HG03066 (cell line): ENCODE measurements at regions not wholly inside any gene's neighbourhood (a gene's known extent, or its start where the extent isn't known, plus 50 kb on each side); places are given as distances from the start of the nearest gene placed in this dataset.
"Not testable (repeated sequence)": the region's sequence is repeated elsewhere in the genome, so short reads cannot be mapped to it uniquely, and the experiment has no call there.

ENCODE experiments used
- ATAC-seq: cut with Tn5 transposase; IDR thresholded peaks from one replicate; pipeline ENCODE4 v1.9.1; 2021; ENCODE audit warnings: low read depth; ENCODE audit not compliant: unreplicated experiment

DNA sequence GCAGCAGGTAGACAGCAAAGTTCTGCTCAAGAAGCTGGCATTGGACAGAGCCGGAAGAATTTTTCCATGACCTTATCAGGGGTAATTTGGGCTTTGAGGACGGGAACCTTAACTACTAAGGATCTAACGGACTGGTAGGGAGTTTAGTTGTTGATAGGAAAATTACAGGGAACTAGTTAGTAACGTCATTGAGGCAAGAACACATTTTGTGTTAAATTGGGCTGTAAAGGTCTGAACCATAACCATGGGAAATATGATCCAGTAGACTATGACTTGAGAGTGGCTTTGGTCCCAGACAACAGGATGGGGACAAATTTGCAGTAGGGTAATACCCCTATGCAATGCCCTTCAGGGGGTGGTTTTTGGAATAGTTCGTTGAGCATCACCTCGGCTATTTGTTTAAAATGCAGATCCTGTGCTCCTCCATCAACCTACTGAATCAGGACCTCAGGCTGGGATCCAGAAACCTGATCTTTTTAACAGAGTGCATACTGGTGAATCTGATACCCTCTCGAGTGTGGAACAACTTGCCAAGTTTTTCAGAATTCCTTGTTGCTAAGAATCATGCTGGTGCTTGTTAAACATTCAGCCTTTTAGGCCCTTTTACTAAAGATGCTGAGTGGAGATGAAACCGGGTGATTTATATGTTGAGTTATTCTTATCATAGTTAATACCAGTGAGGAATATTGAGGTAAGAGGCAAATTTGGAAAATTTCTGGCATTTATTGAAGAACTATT lies 255.1 kb downstream of the MAP2K6 start:
- no peak for ATAC-seq

DNA sequence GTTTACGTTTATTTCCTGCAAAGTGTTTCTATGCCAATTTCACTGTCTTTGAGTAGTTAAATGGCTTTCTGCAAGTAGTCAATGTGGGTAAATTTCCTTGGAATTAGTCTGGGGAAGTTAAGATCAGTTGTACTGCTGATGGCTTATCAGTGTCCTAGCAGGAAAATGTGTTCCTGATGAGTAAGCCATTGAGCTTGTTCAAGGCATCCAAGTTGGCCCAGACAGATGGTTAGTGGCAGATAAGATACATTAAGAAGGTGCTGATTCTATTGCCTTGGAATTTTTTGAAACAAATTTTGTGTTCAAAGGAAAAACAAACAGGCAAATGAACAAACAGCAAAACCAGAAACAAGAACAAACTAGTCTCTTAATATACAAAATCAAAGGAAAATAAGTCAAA lies 258.4 kb downstream of the MAP2K6 start:
- no peak for ATAC-seq

DNA sequence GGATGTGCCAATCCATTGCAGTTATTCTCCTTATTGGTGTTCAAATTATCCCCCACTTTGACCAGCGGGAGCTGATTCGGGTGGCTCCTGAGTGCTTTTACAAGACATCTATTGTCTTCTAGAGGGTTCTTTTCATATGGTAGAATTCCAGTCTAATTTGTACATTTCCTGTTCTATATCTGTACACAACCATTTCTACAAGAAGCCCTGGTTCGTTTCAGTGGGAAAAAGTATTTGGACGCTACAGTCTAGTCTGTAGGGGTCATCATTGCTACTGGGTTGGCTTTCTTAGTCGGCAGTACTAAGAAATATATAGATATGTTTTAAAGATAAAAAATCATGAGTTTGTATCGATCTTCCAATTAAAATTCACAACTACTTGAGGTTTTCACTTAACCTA lies 262.6 kb downstream of the MAP2K6 start:
- no peak for ATAC-seq

DNA sequence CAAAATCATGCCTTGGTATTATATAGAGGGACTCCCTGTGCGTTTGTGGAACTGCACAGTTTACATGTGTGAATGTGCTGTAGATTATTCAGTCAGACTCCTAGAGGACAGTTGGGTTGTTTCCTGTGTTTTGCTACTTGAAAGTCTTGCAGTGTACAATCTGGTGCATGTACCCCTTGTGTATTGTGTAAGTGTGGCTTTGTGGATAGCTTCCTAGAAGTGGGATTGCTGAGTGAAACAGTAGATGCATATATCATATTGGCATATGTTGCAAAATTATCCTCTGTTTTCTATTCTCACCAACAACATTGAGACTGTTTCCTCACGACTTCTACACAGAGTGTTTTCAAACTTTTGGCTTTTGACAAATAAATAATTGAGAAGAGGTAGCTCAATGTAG lies 263.7 kb downstream of the MAP2K6 start:
- ATAC-seq = no peak

DNA sequence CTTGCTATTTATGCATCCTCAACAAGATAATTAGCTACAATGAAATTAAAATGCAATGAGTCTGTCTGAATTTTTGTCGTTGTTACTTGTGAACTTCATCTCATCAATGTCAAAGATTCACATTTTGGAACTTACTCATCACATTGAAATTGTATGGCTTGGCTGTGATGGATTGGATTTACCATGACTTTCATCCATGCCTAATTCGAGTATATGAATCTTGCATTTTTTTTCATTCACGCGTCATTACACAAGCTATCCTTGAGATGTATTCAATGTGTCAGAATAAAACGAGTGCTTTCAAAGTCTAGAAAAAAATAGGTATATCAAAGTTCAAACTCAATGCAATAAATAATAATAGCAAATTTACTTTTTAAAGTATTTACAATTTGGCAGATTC lies 265.3 kb downstream of the MAP2K6 start:
- no peak for ATAC-seq

DNA sequence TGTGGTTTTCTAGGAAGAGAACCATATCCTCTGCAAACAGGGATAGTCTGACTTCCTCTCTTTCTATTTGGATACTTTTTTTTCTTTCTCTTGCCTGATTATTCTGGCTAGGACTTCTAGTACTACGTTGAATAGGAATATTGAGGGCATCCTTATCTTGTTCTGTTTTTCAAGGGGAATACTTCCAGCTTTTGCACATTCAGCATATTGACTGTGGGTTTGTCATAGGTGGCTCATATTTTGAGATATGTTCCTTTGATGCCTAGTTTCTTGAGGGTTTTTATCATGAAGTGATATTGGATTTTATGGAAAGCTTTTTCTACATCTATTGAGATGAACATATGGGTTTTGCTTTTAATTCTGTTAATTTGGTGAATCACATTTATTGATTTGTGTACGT lies 269.8 kb downstream of the MAP2K6 start:
- ATAC-seq = no peak

DNA sequence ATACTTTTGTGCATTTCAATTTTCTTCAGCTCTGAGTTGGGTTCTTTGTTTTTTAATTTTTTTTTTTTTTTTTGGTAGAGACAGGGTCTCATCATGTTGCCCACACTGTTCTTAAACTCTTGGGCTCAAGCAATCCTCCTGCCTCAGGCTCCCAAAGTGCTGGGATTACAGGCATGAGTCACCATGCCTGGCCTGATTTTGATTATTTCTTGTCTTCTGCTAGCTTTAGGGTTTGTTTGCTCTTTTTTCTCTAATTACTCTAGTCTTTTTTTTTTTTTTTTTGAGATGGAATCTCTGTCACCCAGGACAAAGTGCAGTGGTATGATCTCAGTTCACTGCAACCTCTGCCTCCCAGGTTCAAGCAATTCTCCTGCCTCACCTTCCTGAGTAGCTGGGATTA lies 270.7 kb downstream of the MAP2K6 start:
- not testable (repeated sequence) for ATAC-seq

DNA sequence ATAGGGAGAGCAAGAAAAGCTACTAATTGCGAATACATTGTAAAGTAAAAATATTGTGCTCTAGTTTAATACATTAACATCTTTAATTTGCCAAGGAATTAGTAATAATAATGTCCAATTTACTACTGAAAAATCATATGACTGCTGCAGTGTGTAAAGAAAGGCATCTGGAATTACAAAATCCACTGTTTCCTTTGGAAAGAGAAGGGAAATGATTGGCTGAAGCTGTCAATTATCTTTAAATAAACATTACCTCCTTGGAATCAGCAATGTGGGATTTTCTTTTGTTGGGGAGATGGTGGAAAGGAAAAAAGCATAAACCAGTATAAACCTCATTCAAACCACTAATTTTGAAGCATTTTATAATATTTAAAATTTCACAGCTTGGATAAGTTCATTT lies 276.0 kb downstream of the MAP2K6 start:
- no peak for ATAC-seq

DNA sequence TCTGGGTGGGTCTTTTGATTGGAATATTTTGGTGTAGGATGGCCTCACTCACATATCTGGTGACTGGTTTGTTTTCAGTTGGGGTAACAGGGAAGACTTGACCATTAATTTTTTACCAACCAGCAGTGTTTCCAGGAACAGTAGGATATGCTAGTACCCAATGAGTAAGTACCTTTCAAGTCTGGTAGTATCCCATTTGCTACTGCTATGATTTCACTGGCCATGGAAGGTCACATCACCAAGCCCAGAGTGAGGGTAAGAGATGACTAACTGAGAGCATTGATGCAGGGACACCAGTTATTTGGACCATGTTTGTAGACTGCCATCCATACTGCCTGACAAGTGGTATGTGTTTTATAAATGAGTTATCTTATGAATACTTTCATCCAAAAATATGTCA lies 277.7 kb downstream of the MAP2K6 start:
- no peak for ATAC-seq

DNA sequence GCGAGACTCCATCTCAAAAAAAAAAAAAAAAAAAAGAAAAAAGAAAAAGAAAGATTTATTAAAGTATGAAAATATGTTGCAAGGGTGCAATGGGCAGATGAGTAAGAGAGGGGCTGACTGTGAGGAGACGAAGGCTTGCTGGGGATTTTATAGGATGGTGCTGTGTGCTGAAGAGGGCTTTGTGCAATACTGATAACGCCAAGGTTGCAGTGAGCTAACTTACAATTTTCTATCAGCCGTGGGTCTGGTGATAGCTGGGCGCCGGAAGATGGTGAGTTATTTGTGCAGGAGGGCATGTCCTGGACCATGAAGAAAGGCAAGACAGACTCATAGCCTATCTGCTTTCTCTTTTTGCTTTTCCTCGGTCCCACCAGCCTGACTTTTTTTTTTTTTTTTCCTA lies 281.1 kb downstream of the MAP2K6 start:
- no peak for ATAC-seq

DNA sequence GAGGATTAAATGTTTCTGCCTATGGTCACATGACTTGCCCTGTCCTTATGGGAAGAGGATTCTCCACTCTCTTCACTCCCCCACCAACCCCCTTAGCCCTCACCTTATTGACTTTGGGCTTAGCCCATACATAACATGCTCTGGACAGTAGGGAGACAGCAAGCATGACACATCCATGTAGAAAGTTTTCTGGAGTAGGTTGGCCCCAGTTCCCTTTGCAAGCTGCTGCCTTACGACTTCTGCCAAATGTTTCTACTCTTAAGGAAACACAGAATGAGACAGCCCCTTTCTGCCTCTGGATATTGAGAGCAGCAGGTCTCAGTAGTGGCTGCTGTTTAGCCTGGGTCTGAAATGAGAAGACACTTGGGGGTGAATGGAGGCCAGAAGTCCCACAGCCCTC lies 282.2 kb downstream of the MAP2K6 start:
- no peak for ATAC-seq

DNA sequence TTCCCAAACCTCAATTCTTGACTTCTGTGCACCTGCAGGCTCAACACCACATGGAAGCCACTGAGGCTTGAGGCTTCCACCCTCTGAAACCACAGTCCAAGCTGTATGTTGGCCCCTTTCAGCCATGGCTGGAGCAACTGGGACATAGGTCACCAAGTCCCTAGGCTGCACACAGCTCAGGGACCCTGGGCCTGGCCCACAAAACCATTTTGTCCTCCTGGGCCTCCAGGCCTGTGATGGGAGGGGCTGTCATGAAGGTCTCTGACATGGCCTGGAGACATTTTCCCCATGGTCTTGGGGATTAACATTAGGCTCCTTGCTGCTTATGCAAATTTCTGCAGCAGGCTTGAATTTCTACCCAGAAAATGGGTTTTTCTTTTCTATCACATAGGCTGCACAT lies 283.9 kb downstream of the MAP2K6 start:
- ATAC-seq = not testable (repeated sequence)

DNA sequence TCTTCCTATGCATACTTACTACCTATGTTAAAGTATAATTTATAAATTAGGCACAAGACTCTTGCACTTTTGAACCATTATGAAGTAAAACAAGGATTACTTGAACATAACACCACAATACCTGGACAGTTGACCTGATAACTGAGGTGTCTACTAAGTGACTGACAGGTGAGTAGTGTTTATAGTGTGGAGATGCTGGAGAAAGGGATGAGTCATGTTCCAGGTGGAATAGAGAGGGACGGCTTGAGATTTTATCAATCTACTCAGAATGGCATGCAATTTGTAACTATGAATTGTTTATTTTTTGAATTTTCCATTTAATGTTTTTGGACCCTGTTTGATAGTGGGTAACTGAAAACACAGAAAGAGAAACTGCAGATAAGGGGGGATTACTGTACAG lies 287.6 kb downstream of the MAP2K6 start:
- no peak for ATAC-seq

DNA sequence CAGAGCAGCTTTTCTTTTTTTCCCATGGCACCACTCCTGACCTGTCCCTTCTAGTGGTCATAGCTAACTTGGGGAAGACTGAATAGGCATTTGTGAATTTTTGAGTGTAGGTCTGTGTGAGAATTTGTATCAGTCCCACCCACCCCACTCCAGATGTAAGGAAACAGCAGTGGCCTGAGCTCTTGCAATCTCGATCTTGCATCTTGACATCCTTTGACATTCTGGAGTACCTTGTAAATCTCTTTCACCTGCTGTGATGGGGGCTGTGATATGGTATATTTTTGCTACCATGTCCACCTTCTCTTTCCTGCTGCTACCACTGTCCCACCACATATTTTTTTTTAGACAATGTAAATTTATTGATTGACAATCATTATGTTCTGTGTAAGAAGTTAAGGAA lies 289.3 kb downstream of the MAP2K6 start:
- no peak for ATAC-seq

DNA sequence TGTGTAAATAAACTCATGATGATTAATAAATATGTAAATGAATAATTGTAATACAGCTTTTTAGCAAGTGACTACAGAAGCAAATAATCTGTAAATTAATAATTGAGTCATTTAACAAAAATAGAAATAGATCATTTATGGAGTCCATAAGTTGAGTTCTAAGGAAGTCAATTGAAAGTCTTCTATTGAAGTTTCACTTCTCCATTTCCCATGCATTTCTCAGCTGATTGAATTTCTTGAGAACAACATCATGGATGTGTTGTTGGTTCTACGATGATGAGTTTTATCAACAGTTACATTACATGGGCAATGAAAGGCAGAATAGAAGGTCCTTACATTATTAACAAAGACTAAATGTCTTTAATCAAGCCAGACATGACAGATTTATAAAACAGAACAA lies 290.4 kb downstream of the MAP2K6 start:
- no peak for ATAC-seq

DNA sequence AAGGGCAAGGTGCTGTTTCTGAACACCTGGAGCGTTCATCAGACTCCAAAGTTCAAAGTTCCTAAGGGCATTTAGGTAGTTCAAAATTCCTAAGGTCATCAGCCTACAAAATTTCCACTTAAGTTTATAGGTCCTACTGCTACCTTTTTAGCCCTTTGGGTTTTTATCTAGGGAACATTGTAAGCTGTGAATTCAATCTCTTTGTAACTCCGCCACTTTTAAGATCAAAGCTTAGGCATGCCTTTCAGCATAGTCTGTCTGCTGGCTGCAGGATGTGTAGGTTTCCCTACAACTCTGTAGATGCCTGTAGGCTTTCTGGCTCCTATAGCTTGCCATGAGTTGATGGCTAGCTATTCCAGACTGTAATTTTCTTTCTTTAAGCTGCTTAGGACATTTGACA lies 291.6 kb downstream of the MAP2K6 start:
- no peak for ATAC-seq

DNA sequence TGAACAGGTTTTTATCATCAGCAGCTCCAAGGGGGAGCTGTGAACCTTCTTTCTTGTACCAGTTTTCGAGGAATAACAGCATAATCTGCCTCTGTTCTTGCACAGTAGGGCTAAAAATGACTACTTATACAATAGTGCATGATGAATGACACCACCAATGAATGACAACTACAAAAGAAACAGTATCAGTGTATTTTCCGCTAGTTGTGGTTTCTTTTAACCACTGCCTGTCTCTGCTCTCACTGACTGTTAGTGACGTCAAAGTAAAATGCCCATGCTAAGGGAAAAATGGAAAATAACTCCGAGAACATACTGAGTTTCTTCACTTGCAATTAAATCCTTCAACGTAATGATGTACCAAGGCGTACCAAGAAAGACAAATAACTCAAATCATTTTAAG lies 294.9 kb downstream of the MAP2K6 start:
- ATAC-seq = no peak

DNA sequence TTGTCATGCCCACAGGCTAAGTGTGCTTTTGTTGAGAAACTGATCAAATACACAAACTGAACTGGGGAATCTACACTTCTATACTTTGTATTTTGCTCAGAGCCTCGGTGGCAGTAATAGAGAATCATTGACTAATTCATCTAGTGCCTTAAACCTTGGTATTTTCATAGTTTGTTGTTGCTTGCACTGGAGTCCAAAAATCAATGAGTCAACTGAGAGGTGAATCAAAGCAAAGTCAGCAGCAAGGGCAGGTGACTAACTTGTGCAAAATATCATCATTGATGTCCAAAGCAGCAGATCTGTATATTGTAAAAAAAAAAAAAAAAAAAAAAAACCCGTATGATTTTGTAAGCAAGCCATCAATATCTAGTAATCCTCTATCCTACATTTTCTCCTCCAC lies 296.4 kb downstream of the MAP2K6 start:
- ATAC-seq = no peak

DNA sequence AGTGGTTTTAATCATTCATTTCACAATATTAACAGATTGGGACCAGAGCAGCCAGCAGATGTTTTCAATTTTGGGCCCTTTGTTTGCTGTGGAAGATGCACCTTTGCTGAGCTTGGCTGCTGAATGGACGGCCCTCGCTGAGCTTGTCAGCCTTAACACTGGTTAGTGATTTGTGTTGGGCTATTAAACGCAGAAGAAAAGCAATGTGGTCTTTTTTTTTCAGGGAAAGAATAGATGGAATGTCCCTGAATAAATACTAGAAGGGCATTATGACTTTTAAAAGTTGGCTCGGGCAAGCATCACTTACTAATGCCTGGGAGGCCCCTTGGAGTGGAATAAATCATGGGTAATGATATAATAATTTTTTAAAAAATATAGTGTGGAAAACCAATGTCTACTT lies 297.0 kb downstream of the MAP2K6 start:
- no peak for ATAC-seq

DNA sequence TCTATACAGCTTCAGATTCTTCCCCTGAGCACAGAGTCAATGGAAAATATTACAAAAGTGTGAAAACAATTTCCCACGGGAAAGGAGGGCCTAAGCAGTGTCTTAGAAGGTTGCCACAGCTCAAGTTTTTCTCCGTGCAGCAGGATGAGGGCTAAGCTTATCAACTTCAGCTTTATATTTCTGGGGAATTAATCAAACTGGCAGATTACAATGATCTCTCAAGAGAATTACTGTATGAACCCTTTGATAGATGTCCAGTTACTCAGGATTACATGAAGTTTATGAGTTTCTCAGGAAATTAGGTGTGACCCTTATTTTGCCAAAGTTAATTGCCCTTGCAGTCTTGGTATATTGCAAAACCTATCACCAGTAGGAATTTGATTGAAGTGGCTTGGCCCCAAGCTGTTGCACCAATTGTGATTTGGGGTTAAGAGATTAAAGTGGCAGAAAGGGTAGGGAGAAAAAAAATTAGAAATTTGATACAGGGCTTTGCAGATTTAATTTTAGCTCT lies 298.4 kb downstream of the MAP2K6 start:
- no peak for ATAC-seq

DNA sequence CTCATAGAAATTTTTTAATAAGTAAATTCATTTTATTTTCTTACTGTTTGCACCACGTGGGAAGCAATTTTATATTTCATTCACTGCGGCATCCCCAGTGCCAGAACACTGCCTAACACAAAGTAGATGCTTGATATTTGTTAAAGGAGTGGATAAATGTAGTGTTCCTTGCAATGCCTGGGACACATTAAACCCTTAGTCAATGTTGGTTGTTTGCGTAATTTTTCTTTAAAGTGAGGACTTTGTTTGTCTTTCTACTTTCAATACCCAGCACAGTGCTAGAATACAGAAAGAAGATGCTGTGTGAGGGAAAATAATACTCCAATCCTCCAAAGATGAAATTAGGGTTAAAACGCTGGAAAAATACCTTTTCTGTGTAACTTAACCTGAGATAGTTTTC lies 299.3 kb downstream of the MAP2K6 start:
- no peak for ATAC-seq

DNA sequence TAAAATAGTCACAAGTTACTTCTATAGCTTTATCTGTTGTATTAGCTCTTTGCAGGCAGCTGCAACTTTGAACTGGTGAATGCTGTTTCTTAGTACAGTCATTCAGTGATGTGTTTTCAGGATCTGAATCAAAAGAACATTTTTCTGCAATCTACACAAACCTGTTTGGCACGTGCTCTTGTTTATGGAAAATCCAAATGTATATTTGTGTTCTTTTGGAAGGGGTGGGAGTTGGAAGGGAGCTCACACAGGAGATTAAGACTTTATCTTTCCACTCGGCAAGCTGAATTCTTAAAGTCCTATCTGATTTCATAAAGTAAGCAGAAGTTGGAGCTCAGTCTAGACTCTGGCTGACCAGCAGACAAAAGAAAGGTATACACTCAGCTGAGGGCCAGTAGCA lies 300.2 kb downstream of the MAP2K6 start:
- no peak for ATAC-seq

DNA sequence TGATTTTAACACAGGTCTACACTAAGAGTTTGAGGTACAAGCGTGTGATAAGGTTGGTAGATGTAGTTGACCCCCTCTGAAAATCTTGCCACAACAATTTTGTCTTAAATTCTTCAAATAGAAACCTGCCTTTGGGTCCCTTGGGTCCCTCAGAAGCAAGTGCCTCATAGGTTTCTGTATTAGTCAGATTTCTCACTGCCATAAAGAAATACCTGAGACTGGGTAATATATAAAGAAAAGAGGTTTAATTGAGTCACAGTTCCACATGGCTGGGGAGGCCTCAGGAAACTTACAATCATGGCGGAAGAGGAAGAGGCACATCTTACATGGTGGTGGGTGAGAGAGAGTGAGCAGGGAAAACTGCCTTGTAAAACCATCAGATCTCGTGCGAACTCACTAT lies 301.2 kb downstream of the MAP2K6 start:
- ATAC-seq = no peak
